Astrocyte of the cerebellum (primary cell): ENCODE measurements at regions not wholly inside any gene's neighbourhood (a gene's known extent, or its start where the extent isn't known, plus 50 kb on each side); places are given as distances from the start of the nearest gene placed in this dataset.

ENCODE experiments used
- DNase-seq: peaks from one replicate; pipeline ENCODE4 v3.0.0-alpha.2; 2011; ENCODE audit warnings: low read depth
- H3K4me3 ChIP-seq: 2 replicates; pipeline ENCODE4 v1.5.1; 2011; ENCODE audit warnings: mild to moderate bottlenecking, low read depth, low read length, moderate library complexity
- CTCF ChIP-seq: IDR thresholded peaks from 2 replicates; pipeline ENCODE4 v1.5.1; 2012; ENCODE audit warnings: low read length, low read depth, moderate library complexity, mild to moderate bottlenecking; ENCODE audit errors: missing control alignments
- in situ Hi-C: cut with HindIII; loops from 2 replicates; pipeline ENCODE4 v1.10.0; 2017; ENCODE audit warnings: low sequenced_read_pairs

DNA sequence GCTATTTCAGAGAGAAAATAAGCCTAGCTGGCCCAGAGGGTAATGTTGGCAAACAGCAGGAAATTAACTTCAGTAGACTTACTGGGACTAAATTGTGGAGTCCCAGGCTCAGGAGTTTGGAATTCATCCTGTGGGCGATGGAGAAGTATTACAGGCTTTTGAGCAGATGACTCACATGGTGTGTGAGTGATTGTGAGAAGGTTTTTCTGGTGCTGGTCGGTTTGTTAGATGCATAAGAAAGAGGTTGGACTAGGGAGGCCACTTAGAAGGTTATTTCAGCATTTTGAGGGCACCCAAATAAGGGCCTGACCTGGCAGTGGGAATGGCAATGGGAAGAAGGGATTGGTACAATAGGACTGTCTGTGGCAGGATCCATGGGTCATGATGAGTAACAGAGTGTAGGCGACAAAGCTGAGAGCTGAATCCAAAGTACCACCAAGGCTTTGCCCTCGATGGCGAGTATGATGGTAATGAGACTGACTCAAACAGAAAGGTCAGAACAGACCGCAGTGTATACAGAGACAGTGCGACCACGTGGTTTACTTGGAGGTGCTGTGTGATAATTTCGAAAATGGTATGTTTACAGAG lies 69.2 kb upstream of the KIF26B start:
- in situ Hi-C loops = no loop called here
- TF ChIP-seq CTCF = peak; percentile 21
- no peak overlapping the region for H3K4me3 ChIP-seq
- DNase-seq = peak; percentile 79

DNA sequence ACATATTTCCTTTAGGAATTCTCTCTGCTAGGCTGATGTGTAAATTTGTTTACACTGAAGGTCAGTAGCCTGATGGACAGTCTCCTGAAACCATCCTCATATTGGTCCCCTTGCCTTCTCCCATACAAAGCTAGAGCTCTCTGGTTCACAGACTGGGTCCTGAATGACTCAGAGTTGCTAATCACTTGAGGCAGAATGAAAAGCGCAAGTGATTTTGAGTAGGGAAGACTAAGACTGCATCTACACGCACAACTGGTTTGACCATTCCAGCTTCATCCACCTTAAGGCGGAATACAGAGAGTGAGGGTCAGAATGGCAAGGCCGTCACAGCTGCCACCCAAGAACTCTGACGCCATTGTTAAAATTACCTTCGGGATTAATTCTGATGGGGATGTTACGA lies 70.2 kb upstream of the KIF26B start:
- in situ Hi-C loops = no loop called here
- DNase-seq = no peak
- no peak for TF ChIP-seq CTCF
- H3K4me3 ChIP-seq = no peak overlapping the region

DNA sequence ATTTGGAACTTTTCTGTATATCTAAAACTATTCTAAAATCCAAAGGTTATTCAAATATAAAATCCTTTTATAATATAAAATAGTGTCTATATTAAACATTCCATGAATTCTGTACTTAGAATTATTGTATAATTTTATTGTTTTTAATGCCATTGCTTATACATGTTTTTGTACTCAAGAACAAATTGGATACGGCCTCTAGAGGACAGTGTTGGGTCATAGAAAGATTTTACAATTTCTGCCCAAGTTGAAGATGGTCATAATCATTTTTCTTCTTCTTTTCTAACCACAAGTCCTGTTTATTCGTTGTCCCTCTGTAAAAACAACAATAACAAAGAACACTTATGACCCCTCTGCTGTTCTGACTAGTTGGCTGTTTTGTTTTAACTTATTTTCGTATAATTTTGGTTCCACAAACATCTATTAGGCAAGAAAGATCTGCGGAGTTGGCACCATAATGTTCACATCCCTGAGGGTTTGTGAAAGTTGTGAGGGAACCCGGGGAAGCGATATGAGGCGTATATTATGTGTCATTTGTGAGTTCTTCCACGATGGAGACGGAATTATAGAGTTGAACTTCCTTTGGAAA lies 75.7 kb upstream of the KIF26B start:
- in situ Hi-C loops = no loop called here
- peak; percentile 57 for DNase-seq
- no peak overlapping the region for H3K4me3 ChIP-seq
- TF ChIP-seq CTCF = peak; percentile 72

DNA sequence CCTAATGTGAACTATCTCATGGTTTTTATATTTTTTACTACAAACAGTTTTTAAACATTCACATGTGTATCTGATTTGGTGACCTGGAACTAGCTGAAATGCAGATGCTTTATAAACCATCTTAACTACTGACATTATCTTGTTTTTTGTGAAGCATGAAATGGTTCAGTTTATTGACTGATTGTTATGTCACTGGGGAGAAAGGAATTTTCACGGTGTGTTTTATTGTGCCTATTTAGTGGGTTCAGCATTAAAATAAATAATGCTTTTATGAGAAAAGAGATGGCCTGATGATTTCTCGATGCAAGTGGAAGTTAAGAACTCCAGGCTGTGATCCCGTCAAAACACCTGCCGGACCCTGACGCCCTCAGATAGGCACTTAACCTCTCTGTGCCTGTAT lies 79.9 kb upstream of the KIF26B start:
- no peak for TF ChIP-seq CTCF
- H3K4me3 ChIP-seq = no peak overlapping the region
- in situ Hi-C loops = no loop called here
- no peak for DNase-seq

DNA sequence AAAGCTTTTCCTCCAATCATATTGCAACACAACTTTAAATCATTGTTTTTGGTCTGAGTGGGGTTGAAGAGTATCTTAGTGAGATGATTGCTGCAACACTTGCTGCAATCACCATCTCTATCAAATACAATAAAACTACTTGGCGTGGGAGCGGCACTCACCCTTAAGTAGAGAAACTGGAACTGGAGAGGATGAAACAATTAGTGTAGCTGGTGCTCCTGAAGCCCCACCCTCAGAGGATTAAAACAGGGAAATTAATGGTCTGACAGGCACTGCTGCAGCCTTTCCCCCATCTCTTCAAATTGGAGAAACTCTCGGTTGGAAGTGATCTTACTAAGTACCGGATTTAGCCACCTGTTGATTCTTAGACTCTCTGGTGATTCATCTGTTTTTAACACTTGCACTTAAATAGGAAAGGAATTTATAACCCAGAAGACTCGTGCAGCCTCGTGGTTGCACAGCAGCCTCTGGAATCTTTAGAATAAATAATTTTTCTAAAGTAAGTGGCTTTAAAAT lies 80.5 kb upstream of the KIF26B start:
- in situ Hi-C loops = no loop called here
- no peak overlapping the region for H3K4me3 ChIP-seq
- TF ChIP-seq CTCF = no peak
- no peak for DNase-seq

DNA sequence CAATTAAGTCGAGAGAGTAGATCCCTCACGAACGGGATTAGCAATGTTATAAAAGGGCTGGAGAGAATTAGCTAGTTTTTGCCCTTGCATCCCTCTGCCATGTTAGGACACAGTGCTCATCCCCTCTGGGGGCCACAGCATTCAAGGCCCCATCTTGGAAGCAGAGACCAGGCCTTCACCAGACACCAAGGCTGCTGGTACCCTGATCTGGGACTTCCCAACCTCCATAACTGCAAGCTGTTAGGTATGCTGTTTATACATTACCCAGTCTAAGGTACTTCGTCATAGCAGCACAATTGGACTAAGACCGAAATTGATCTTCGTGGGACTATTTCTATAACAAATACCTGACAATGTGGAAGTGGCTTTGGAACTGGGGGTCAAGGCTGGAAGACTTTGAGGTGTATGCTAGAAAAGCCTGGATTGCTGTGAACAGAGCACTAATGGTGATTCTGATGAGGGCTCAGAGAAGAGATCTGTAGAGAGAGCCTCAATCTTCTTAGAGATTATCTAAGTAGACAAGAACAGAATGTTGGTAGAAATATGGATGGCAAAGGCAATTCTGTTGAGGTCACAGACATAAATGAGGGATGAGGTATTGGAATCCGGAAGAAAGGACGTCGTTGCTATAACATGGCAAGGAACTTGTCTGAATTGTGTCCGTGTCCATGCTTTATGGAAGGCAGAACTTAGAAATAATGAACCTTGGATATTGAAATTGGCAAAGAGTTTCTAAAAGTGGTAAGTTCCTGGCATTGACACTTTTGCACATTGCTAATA lies 83.8 kb upstream of the KIF26B start:
- H3K4me3 ChIP-seq = no peak overlapping the region
- no peak for TF ChIP-seq CTCF
- in situ Hi-C loops = no loop called here
- no peak for DNase-seq
